ENCODE measurements at regions not wholly inside any gene's neighbourhood (a gene's known extent, or its start where the extent isn't known, plus 50 kb on each side); places are given as distances from the start of the nearest gene placed in this dataset.

DNA sequence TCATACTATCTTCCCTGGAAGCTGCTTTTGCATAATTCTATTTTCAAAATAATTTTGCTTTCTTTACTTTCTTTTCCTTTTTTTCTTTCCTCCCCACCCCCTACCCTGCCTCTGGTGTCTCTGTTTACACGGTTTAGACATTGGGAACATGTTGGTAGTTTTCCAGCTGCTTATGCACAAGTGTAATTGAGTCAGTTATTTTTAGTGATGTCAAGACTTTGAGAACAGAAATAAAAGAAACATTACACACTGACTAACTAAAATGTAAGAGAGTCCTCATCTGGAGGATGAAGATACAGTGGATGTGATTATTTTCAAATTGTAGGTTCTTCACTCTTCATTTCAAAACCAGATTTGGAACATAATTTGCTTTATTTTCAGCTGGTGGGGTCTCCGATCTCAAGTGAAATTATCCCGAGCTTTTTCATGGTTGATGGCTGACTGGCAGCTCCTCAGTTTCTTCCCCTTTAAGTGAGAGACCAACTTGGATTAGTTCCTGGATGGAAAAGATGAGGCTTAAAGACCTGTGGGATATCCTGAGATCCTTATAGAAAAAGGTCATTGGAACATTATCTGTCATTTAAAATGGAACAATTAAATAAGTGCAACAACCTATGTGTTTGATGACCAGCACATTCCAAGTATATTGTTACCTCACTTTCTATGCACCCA is 154.4 kb upstream of the ZNF462 start:
- no peaks in the 10 kb centered on the region for H3K9me3 ChIP-seq
- TF ChIP-seq, protein P1, sequence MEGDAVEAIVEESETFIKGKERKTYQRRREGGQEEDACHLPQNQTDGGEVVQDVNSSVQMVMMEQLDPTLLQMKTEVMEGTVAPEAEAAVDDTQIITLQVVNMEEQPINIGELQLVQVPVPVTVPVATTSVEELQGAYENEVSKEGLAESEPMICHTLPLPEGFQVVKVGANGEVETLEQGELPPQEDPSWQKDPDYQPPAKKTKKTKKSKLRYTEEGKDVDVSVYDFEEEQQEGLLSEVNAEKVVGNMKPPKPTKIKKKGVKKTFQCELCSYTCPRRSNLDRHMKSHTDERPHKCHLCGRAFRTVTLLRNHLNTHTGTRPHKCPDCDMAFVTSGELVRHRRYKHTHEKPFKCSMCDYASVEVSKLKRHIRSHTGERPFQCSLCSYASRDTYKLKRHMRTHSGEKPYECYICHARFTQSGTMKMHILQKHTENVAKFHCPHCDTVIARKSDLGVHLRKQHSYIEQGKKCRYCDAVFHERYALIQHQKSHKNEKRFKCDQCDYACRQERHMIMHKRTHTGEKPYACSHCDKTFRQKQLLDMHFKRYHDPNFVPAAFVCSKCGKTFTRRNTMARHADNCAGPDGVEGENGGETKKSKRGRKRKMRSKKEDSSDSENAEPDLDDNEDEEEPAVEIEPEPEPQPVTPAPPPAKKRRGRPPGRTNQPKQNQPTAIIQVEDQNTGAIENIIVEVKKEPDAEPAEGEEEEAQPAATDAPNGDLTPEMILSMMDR (IDR thresholded peaks at IDR 0.05) = no peak
- no peak for FAIRE-seq
- WGBS, 2 donors = 56 to 57% methylated on average over 3 of the region's 3 CpGs
- H3K27ac ChIP-seq = no peak overlapping the region
- no peak for DNase-seq
- ATAC-seq = peak in 2 of 4 donors; percentile 27 to 54
- no peaks in the 10 kb centered on the region for H3K27me3 ChIP-seq
- H3K4me1 ChIP-seq = no peaks in the 10 kb centered on the region
- intact Hi-C loops (cut with DNase I) = no loop called here
- no peak overlapping the region for H3K4me3 ChIP-seq
- no peaks in the 10 kb centered on the region for H3K36me3 ChIP-seq

DNA sequence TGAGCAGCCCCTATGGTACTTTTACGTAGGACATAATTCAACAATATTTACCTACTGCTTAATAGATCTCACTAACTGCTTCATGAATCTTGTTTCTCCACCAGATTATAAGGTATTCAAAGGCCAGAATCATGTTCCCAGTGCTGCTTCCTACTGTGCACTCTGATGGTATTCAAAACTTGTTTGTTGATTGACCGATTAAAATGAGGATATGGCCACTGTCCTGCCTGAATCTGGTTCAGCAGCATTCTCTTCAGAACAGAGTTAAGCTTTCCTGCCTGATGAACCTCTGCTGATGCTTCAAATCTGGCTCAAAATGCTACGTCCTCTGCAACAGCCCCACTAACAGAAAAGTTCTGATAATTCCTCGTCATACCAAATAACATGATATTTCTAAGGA is 150.7 kb upstream of the ZNF462 start:
- Histone ChIP-seq H3K27me3 (no peaks in the 10 kb centered on the region), H3K4me1 (no peaks in the 10 kb centered on the region), H3K9me3 (no peaks in the 10 kb centered on the region), H3K4me3 (no peak overlapping the region), H3K36me3 (no peaks in the 10 kb centered on the region), H3K27ac (no peak overlapping the region)
- TF ChIP-seq, protein P1 (IDR thresholded peaks at IDR 0.05) = no peak
- intact Hi-C loops (cut with DNase I) = no loop called here
- 88 to 89% methylated on average over 4 of the region's 4 CpGs for WGBS, 2 donors
- FAIRE-seq = no peak
- DNase-seq = no peak
- no peak for ATAC-seq

DNA sequence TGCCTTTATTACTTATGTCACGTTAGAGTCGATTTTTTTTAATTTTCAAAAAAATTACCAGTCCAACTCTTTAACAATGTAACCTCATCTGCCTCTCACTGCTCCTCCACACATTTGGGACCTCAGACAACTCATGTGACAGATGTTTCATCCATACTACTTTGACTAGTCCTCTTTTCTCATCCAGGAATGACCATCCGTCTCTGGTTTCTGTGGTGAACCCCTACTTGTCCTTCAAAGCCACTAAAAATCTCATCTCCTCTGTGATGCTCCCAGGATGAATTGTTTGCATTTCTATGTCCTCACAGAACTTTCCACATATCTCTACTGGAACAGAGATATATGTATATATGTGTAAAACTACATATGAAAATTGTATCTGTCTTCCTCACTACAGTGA is 149.8 kb upstream of the ZNF462 start:
- no peak overlapping the region for H3K4me3 ChIP-seq
- H3K27ac ChIP-seq = no peak overlapping the region
- intact Hi-C loops (cut with DNase I) = no loop called here
- FAIRE-seq (no peak), ATAC-seq (no peak), DNase-seq (no peak)
- no peaks in the 10 kb centered on the region for H3K9me3 ChIP-seq
- TF ChIP-seq, protein P1 (IDR thresholded peaks at IDR 0.05) = no peak
- H3K4me1 ChIP-seq = peaks cover 0 to 4% (median 0%) of the 10 kb centered on the region in 3 donors
- no peaks in the 10 kb centered on the region for H3K36me3 ChIP-seq
- no peaks in the 10 kb centered on the region for H3K27me3 ChIP-seq
- 85 to 94% methylated on average over 3 of the region's 3 CpGs for WGBS, 2 donors

DNA sequence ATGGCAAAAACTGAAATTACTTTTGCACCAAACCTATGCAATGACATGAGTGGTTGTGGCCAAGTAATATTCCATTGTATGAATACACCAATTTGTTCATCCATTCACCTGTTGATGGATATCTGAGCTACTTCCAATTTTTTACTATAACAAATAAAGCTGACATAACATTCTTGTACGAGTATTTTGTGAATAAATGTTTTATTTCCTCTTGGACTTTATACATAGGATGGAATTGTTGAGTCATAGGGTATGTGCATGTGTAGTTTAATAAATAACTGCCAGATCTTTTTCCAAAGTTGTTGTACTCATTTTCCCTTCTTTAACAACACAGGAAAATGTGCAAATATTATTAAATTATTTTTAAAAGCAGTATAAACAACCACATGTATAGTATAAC is 146.1 kb upstream of the ZNF462 start:
- TF ChIP-seq, protein P1 (IDR thresholded peaks at IDR 0.05) = no peak
- WGBS, 2 donors = 1 to 24% methylated on average over 1 of the region's 1 CpG
- intact Hi-C loops (cut with DNase I) = no loop called here
- H3K4me1 ChIP-seq = peaks cover 0 to 5% (median 0%) of the 10 kb centered on the region in 3 donors
- H3K9me3 ChIP-seq = no peaks in the 10 kb centered on the region
- no peak overlapping the region for H3K4me3 ChIP-seq
- H3K27ac ChIP-seq = no peak overlapping the region
- FAIRE-seq (peak; percentile 49), ATAC-seq (peak in 1 of 4 donors; percentile 52), DNase-seq (no peak)
- H3K27me3 ChIP-seq = no peaks in the 10 kb centered on the region
- H3K36me3 ChIP-seq = no peaks in the 10 kb centered on the region

DNA sequence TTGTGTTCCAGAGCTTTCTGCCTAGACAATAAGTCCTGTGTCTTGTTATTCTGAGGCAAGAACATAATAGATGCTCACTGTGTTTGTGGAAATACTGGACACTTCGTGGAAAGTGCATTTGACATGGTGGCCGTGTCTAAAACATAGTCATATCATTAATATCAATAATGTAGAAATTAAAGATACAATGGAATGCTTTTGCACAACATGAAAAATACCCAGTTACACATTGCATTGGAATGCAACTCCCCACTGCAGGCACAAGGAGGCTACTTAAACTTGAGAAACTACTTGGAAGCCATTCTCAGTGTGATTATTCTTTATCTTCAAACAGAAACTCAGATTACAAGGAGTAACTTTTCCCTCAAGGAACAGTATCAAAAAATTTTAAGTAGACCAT is 145.3 kb upstream of the ZNF462 start:
- H3K4me1 ChIP-seq = peaks cover 0 to 5% (median 0%) of the 10 kb centered on the region in 3 donors
- FAIRE-seq (no peak), DNase-seq (no peak), ATAC-seq (peak in 3 of 4 donors; percentile 69 to 93 (median 80))
- no peak overlapping the region for H3K27ac ChIP-seq
- intact Hi-C loops (cut with DNase I) = no loop called here
- H3K9me3 ChIP-seq = no peaks in the 10 kb centered on the region
- H3K4me3 ChIP-seq = no peak overlapping the region
- H3K36me3 ChIP-seq = no peaks in the 10 kb centered on the region
- TF ChIP-seq, protein P1 (IDR thresholded peaks at IDR 0.05) = no peak
- WGBS, 2 donors = 13 to 16% methylated on average over 2 of the region's 2 CpGs
- no peaks in the 10 kb centered on the region for H3K27me3 ChIP-seq
